ENCODE measurements at regions not wholly inside any gene's neighbourhood (a gene's known extent, or its start where the extent isn't known, plus 50 kb on each side); places are given as distances from the start of the nearest gene placed in this dataset.

DNA sequence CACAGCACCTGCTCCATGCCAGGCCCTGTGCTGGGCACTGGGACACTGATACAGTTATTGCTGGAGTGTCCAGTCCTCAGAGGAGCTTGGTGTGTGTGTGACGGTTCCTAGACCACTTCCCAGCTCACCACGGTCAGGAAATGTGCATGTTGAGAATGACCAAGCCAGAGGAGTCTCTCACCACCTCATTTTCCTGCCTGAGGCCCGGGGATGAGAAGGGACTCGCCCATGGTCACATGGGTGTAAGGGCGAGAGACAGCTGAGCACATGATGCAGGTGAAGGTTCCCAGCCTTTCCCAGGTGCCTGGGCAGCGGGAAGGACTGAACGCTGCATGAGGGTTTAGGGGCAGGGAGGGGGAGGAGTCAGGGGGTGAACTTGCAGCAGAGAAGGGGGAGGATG is 180.9 kb upstream of the TLE3 start:
- TF ChIP-seq YY1 (IDR thresholded peaks at IDR 0.05; ENCODE audit: low read depth, low read length): no peak
- no peak for TF ChIP-seq CEBPB (IDR thresholded peaks at IDR 0.05; ENCODE audit: low read depth, low read length)
- TF ChIP-seq EP300 (IDR thresholded peaks at IDR 0.05; ENCODE audit: borderline replicate concordance in 1 of 2, low read depth in 2 of 2, low read length in 2 of 2): no peak
- TF ChIP-seq, protein P1, sequence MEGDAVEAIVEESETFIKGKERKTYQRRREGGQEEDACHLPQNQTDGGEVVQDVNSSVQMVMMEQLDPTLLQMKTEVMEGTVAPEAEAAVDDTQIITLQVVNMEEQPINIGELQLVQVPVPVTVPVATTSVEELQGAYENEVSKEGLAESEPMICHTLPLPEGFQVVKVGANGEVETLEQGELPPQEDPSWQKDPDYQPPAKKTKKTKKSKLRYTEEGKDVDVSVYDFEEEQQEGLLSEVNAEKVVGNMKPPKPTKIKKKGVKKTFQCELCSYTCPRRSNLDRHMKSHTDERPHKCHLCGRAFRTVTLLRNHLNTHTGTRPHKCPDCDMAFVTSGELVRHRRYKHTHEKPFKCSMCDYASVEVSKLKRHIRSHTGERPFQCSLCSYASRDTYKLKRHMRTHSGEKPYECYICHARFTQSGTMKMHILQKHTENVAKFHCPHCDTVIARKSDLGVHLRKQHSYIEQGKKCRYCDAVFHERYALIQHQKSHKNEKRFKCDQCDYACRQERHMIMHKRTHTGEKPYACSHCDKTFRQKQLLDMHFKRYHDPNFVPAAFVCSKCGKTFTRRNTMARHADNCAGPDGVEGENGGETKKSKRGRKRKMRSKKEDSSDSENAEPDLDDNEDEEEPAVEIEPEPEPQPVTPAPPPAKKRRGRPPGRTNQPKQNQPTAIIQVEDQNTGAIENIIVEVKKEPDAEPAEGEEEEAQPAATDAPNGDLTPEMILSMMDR (IDR thresholded peaks at IDR 0.05; ENCODE audit: control extremely low read depth in 1 of 3, insufficient read depth in 1 of 3, low read depth in 1 of 3, low read length in 3 of 3): no peak

Data from H1 (cell line).